ENCODE measurements at regions not wholly inside any gene's neighbourhood (a gene's known extent, or its start where the extent isn't known, plus 50 kb on each side); places are given as distances from the start of the nearest gene placed in this dataset.

GRCh38 chr5:84825606-84826005 lies 440.9 kb upstream of the EDIL3 start:
- TF ChIP-seq, protein P1, sequence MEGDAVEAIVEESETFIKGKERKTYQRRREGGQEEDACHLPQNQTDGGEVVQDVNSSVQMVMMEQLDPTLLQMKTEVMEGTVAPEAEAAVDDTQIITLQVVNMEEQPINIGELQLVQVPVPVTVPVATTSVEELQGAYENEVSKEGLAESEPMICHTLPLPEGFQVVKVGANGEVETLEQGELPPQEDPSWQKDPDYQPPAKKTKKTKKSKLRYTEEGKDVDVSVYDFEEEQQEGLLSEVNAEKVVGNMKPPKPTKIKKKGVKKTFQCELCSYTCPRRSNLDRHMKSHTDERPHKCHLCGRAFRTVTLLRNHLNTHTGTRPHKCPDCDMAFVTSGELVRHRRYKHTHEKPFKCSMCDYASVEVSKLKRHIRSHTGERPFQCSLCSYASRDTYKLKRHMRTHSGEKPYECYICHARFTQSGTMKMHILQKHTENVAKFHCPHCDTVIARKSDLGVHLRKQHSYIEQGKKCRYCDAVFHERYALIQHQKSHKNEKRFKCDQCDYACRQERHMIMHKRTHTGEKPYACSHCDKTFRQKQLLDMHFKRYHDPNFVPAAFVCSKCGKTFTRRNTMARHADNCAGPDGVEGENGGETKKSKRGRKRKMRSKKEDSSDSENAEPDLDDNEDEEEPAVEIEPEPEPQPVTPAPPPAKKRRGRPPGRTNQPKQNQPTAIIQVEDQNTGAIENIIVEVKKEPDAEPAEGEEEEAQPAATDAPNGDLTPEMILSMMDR (IDR thresholded peaks at IDR 0.05), result no peak
- no peak for TF ChIP-seq POLR2A (IDR thresholded peaks at IDR 0.05)
